NCI-H1436 treated with DMSO at 0.1 percent for 48 hours (cell line): ENCODE measurements at regions not wholly inside any gene's neighbourhood (a gene's known extent, or its start where the extent isn't known, plus 50 kb on each side); places are given as distances from the start of the nearest gene placed in this dataset.
"Not testable (repeated sequence)": the region's sequence is repeated elsewhere in the genome, so short reads cannot be mapped to it uniquely, and the experiment has no call there.

Experiments used
- DNase-seq: peaks from one replicate; lab custom pipeline; 2025; lab: John Stamatoyannopoulos, UW

DNA sequence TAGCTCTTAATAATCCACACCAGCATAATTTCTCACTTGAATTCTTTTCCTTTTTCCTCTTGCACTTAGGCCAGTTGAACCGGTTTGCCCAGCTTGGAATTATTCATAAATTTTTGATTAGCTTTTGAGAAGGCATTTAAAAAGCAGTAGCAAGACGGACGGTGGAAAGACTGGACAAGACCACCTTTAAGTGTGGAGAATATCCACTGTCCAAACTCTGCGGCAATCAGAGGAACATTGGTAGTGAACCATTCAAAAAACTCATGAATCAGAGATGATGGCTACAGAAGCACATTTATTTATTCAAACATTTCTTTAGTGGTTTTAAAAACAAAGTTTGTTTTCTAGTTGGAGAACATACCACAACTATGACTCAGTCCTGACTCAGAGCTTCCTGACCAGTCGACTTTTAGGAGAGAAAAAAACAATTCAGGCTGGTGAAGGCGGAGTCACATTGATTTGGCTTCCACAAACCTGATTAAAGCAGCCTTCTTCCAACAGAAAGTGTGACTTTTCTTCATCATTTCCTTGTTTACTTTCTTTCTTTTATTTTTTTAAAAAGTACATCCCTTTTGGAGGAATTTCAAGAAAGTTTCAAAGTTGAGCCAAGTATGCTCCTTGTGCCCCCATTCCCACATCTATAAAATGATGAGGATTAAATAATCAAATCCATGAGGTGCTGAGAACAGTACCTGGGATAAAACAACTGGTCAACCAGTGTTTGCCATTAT is 128.8 kb downstream of the ADSS2 start:
- no peak for DNase-seq

DNA sequence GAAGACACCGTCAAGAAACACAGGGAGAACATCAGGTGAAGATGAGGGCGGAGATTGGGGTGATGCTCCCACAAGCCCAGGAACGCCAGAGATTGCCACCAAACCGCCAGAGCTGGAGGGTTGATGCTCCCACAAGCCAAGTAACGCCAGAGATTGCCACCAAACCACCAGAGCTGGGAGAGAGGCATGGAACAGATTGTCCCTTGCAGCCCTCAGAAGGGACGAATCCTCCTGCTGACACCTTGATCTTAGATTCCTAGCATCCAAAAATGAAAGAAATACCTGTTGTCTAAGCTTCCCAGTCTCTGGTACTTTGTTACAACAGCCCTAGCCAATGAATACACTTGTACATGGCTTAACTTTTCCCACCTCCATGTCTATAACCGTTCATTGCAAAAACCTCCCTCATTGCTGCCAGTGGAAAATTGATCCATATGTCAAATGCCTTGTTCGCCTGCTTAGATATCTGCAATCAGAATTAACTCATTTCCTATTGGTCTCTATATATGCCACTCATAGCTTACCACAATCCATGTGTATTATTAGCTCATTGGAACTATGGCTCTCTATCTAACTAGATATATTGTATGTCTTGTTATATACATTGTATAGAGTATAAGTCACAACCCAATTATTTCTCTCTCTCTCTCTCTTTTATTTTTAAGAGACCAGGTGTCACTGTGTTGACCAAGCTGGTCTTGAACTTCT is 127.4 kb downstream of the ADSS2 start:
- DNase-seq, result no peak

GRCh38 chr1:244325056-244325758 is 126.5 kb downstream of the ADSS2 start:
- DNase-seq, result no peak

DNA sequence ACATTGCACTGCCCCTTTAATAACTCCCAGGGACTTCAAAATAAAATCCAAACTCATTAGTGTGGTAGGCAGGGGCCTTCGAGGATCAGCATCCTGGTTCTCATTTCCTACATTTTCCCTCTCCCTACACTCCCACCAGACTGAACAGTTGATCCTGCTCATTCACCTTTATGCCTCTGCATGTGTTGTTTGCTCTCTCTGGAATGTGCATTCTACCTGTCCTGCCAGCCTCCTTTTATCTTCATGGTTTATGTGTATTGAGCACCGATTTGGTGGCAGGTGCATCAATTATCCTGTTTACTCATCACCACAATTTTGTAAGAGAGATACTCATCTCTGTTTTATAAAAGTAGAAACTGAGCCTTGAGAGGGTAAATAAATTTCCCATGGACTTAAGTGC is 125.0 kb downstream of the ADSS2 start:
- DNase-seq, result peak; percentile 25

DNA sequence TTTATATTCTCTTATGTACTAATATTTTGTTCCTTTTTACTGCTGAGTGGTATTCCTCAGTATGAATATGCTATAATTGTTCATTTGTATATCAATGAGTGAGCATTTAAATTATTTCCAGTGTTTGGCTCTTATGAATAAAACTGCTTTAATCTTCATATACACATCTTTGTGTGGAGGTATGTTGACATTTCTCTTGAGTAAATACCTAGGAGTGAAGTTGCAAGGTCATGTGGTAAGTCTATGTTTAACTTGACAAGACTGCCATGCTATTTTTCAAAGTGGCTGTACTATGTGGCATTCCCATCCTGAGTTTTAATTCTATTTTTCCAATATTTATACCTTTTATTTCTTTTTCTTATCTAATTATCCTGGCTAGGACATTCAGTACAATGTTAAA is 124.2 kb downstream of the ADSS2 start:
- no peak for DNase-seq

- DNase-seq, result no peak
These were observed 123.2 kb downstream of the ADSS2 start for GRCh38 chr1:244328476-244328875.

DNA sequence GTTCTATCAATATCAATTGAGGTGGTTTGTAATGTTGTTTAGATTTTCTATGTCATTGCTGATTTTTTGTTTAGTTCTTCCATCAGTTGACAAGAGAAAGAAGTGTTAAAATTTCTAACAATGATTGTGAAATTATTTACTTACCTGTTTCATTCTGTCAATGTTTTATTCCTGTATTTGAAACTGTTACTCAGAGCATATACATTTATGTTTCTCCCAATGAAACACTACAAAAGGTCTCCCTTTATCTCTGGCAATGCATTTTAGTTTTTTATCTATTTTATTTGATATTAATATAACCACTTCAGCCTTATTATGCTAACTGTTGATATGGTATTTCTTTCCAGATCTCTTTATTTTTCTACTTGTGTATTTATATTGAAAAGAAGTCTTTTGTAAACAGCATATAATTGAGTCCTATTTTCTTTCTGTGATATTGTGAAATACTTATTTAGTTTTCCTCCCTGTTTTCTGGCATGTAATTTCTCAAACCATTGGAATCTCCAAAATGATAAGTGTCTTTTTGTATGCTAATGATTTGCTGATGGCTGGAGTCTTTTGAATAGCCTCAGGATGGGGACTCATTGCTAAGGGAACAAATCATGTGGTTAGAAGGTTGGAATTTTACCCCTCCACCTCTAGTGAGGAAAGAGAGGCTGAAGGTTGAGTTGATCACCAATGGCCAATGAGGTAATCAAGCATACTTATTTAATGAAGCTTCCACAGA is 122.0 kb downstream of the ADSS2 start:
- DNase-seq, result no peak

GRCh38 chr1:244330318-244330625 is 121.4 kb downstream of the ADSS2 start:
- no peak for DNase-seq

DNA sequence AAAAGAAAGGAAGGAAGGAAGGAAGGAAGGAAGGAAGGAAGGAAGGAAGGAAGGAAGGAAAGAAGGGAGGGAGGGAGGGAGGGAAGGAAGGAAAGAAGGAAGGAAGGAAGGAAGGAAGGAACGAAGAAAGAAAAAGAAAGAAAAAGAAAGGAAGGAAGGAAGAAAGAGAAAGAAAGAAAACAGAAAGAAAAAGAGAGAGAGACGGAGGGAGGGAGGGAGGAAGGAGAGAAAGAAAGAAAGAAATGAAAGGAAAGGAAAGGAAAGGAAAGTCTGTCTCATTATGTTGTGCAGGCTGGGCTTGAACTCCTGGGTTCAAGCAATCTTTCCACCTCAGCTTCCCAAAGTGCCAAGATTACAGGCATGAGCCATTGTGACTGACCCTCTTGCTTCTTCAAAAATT is 118.9 kb downstream of the ADSS2 start:
- DNase-seq, result not testable (repeated sequence)

DNA sequence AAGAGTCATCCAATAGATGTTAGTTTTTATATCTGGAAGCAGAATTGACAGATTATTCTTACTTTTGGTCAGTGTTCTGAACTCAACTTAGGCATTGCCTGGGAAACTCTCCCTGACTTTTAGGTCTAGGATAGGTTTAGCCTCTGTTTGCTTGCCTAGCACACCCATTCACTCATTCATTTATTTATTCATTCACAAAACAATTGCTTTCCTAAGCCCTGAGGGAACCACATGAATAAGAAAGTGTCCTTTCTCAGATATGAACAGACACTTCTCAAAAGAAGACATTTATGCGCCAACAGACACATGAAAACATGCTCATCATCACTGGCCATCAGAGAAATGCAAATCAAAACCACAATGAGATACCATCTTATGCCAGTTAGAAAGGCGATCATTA is 117.4 kb downstream of the ADSS2 start:
- DNase-seq, result not testable (repeated sequence)

GRCh38 chr1:244334842-244335241 is 116.9 kb downstream of the ADSS2 start:
- DNase-seq, result not testable (repeated sequence)

DNA sequence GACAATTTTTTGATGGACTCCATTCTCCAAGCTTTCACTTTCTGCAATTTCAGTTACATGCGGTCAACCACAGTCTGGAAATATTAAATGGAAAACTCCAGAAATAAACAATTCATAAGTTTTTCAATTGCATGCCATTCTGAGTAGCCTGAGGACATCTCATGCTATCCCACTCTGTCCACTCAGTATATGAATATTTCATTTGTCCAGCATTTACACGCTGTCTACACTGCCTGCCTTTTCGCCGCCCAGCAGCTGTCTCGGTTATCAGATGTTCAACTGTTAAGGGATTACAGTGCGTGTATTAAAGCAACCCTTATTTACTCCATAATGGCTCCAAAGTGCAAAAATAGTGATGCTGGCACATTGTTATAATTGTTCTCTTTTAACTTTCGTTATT is 116.3 kb downstream of the ADSS2 start:
- DNase-seq, result no peak

GRCh38 chr1:244336232-244336899 is 115.3 kb downstream of the ADSS2 start:
- no peak for DNase-seq

DNA sequence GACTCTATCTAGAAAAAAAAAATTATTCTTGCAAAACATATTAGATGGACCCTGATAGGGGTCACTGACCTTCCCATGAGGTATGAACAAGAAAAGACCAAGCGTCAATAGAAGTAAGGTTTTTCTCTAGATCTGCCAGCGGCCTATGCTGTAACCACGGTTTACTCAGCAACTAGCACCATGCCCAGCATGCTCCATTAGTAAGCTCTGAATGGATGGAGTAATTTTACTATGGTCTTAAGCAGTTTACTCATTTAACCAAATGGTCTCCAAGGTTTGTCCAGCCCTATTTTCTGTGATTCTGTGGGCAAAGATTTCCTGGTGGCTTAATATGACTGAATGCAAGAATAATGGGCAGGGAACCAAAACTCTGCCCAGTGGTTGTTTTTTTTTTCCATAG is 113.9 kb downstream of the ADSS2 start:
- DNase-seq, result no peak

- no peak for DNase-seq
These were observed 112.5 kb downstream of the ADSS2 start for GRCh38 chr1:244339073-244339692.

GRCh38 chr1:244339776-244340175 is 111.9 kb downstream of the ADSS2 start:
- no peak for DNase-seq

GRCh38 chr1:244340396-244340795 is 111.3 kb downstream of the ADSS2 start:
- no peak for DNase-seq

DNA sequence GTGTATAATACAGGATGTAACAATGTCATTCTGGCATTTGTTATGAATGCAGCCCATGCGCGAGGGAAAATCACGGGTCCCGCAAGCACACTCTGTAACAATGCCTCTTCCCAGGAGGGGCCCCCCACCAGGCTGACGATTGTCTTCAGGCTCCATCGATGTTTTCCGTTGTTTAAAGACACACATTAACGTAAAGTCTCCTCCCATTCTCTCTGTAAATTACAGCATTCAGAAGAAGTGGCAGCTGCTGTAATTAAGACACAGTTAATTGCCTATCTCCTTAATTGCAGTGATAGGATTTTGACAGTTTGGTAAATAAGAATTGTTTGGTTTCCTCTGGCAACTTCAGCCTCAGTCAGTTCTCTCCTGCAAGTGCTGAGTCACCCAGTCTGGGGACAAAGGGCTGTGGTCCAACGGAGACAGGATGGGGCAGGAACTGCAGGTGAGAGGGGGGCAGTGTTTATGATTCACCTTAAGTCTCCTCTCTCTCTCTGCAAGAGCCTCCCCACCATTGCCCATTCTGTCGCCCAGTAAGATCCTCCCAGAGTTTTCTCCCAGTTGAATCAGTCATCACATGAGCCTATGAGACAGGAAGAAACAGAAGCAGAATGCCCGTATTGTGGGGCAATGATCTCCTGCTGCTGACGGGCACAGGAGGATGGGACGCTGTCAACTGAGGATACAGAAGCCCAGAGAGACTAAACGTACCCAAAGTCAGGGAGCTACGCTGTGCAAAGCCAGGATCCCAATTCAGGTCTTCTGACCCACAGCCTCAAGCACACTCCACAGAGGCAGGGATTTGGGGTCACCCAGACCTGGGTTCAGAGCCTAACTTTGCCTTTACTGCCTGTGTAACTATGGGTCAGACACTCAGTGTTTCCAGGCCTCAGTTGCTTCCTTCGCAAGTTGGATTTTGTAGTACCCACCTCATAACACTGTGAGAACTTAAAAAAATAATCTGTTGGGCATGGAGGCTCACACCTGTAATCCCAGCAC is 110.0 kb downstream of the ADSS2 start:
- peak; percentile 83 for DNase-seq

GRCh38 chr1:244344001-244344400 is 107.7 kb downstream of the ADSS2 start:
- no peak for DNase-seq

GRCh38 chr1:244346972-244347618 is 104.6 kb downstream of the ADSS2 start:
- DNase-seq, result no peak
